ENCODE measurements at regions not wholly inside any gene's neighbourhood (a gene's known extent, or its start where the extent isn't known, plus 50 kb on each side); places are given as distances from the start of the nearest gene placed in this dataset.

DNA sequence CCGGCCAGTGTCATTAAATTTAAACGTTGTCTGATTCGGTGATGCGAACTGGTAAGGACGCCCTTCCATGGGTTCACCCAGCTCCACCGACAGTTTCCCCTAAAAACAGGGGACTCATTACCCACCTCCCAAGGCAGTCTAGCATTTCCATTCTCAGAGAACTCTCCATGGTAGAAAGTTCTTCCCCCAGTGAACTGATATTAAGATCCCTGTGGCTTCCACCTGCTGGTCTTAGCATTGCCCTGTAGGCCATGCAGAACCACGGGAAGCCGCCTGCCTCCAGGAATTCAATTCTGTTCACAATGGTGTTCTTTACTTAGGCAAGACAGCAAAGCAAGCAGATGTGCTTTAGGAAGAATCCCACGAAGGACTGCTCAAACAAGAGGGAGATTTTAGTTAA is 128.9 kb upstream of the NANOS1 start:
- H2AFZ ChIP-seq (ENCODE audit: low read depth, low read length, poor library complexity, severe bottlenecking): no peak overlapping the region
- ATAC-seq: no peak
- no peaks in the 10 kb centered on the region for H3K9me2 ChIP-seq (ENCODE audit: insufficient read depth)
- no peak for DNase-seq (ENCODE audit: low read depth, low spot score)
- no peaks in the 10 kb centered on the region for H3K79me2 ChIP-seq (ENCODE audit: insufficient read depth, low read length)
- ChIA-PET RAD21 (ENCODE audit: low non-redundant PET in 1 of 2, low total read pairs in 2 of 2, uncharacterized antibody in 2 of 2, unreplicated experiment in 2 of 2) (no interaction called here), CTCF (no interaction called here), POLR2A (no interaction called here)
- no TSS peak for BruUV-seq (replicated peaks)
- no peaks in the 10 kb centered on the region for H3K27me3 ChIP-seq (ENCODE audit: insufficient read depth, low read length)
- H3K4me2 ChIP-seq (ENCODE audit: low read length): no peak overlapping the region
- H3K4me3 ChIP-seq (replicated peaks in 1 of 2; ENCODE audit: low read depth in 1 of 2, low read length in 2 of 2): no peak overlapping the region
- H3K9ac ChIP-seq (ENCODE audit: low read length): no peak overlapping the region
- intact Hi-C loops (cut with micrococcal nuclease): no loop called here
- H3K27ac ChIP-seq (ENCODE audit: low read depth, low read length): no peak overlapping the region
- no peaks in the 10 kb centered on the region; a peak in 1 of 4 replicates for H3K9me3 ChIP-seq (ENCODE audit: control insufficient read depth in 1 of 2, insufficient read depth in 1 of 2, low read depth in 1 of 2, low read length in 2 of 2)
- H4K20me1 ChIP-seq (ENCODE audit: insufficient read depth): no peaks in the 10 kb centered on the region
- H3K4me1 ChIP-seq (ENCODE audit: control insufficient read depth in 1 of 2, insufficient read depth in 2 of 2, low read length in 2 of 2): no peaks in the 10 kb centered on the region
- TF ChIP-seq SIN3A (IDR thresholded peaks at IDR 0.05; ENCODE audit: low read depth) (no peak), POLR2AphosphoS5 (IDR thresholded peaks at IDR 0.05; ENCODE audit: low read depth, low read length) (no peak), POLR2A (IDR thresholded peaks at IDR 0.05; ENCODE audit: borderline replicate concordance, extremely low read depth, insufficient read depth, insufficient read length) (no peak), EGR1 (IDR thresholded peaks at IDR 0.05; ENCODE audit: low read depth) (no peak), FOSL1 (IDR thresholded peaks at IDR 0.05; ENCODE audit: low read depth) (no peak), EZH2 (IDR thresholded peaks at IDR 0.05) (no peak), RAD21 (IDR thresholded peaks at IDR 0.05; ENCODE audit: low read depth) (no peak), JUND (IDR thresholded peaks at IDR 0.05) (no peak), TCF7L2 (IDR thresholded peaks at IDR 0.05; ENCODE audit: borderline replicate concordance, extremely low read depth, insufficient read depth, insufficient read length) (no peak), CBX3 (IDR thresholded peaks at IDR 0.05; ENCODE audit: low read depth) (no peak), SP1 (IDR thresholded peaks at IDR 0.05; ENCODE audit: low read depth) (no peak), ELF1 (IDR thresholded peaks at IDR 0.05; ENCODE audit: borderline replicate concordance, low read depth) (no peak)
- TF ChIP-seq, protein P1, sequence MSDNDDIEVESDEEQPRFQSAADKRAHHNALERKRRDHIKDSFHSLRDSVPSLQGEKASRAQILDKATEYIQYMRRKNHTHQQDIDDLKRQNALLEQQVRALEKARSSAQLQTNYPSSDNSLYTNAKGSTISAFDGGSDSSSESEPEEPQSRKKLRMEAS (IDR thresholded peaks at IDR 0.05): no peak
- TF ChIP-seq, protein P2, sequence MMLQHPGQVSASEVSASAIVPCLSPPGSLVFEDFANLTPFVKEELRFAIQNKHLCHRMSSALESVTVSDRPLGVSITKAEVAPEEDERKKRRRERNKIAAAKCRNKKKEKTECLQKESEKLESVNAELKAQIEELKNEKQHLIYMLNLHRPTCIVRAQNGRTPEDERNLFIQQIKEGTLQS (IDR thresholded peaks at IDR 0.05): no peak
- TF ChIP-seq, protein P3, sequence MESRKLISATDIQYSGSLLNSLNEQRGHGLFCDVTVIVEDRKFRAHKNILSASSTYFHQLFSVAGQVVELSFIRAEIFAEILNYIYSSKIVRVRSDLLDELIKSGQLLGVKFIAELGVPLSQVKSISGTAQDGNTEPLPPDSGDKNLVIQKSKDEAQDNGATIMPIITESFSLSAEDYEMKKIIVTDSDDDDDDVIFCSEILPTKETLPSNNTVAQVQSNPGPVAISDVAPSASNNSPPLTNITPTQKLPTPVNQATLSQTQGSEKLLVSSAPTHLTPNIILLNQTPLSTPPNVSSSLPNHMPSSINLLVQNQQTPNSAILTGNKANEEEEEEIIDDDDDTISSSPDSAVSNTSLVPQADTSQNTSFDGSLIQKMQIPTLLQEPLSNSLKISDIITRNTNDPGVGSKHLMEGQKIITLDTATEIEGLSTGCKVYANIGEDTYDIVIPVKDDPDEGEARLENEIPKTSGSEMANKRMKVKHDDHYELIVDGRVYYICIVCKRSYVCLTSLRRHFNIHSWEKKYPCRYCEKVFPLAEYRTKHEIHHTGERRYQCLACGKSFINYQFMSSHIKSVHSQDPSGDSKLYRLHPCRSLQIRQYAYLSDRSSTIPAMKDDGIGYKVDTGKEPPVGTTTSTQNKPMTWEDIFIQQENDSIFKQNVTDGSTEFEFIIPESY (IDR thresholded peaks at IDR 0.05; ENCODE audit: extremely low read depth, insufficient replicate concordance, low read length): no peak
- no peaks in the 10 kb centered on the region for H3K36me3 ChIP-seq (ENCODE audit: control insufficient read depth in 1 of 2, insufficient read depth in 2 of 2, low read length in 2 of 2)

All from HCT116 (cell line).